PC-9 (cell line): ENCODE measurements at regions not wholly inside any gene's neighbourhood (a gene's known extent, or its start where the extent isn't known, plus 50 kb on each side); places are given as distances from the start of the nearest gene placed in this dataset.
"Not testable (repeated sequence)": the region's sequence is repeated elsewhere in the genome, so short reads cannot be mapped to it uniquely, and the experiment has no call there.

Experiments
- BruUV-seq: library from RNA; stranded (reverse); fragments of 400-500 nt; replicated peaks from 2 replicates; lab custom pipeline; 2021; lab: Mats Ljungman, UMichigan
- CTCF ChIA-PET: fragments of 300-600 bp; sonication (Branson Sonifier 250); formaldehyde crosslinking; loops from one replicate; lab custom pipeline; 2022; ENCODE audit warnings: antibody characterized with exemption; lab: Charles Lee
- POLR2A ChIA-PET: fragments of 300-600 bp; sonication (Branson Sonifier 250); formaldehyde crosslinking; loops from one replicate; lab custom pipeline; 2022; ENCODE audit warnings: antibody characterized with exemption; ENCODE audit not compliant: unreplicated experiment; lab: Charles Lee
- DNase-seq, 2 experiments: peaks; one replicate each; pipeline versions ENCODE4 v3.0.0 to v3.0.0-alpha.2; 2015 to 2022; ENCODE audit warnings: mixed read lengths in 1 of 2
- H2AFZ ChIP-seq: fragments of 200-600 bp; sonication (generic); 2 replicates; pipeline ENCODE4 v1.8.1; 2017; ENCODE audit warnings: antibody characterized with exemption
- H3F3A ChIP-seq: fragments of 200-600 bp; sonication (generic); 2 replicates; pipeline ENCODE4 v1.8.1; 2017; ENCODE audit warnings: antibody characterized with exemption, mild to moderate bottlenecking, low read depth; ENCODE audit not compliant: insufficient read depth
- H3K27ac ChIP-seq: fragments of 200-600 bp; sonication (generic); 2 replicates; pipeline ENCODE4 v1.6.1; 2016; ENCODE audit warnings: mixed run types
- H3K27me3 ChIP-seq: fragments of 200-600 bp; sonication (generic); 2 replicates; pipeline ENCODE4 v1.6.1; 2016; ENCODE audit warnings: low read depth, mixed run types; ENCODE audit not compliant: insufficient read depth
- H3K36me3 ChIP-seq: fragments of 200-600 bp; sonication (generic); 2 replicates; pipeline ENCODE4 v1.6.1; 2016; ENCODE audit warnings: low read depth, mixed run types
- H3K4me1 ChIP-seq: fragments of 200-600 bp; sonication (generic); replicated peaks from 2 replicates; pipeline ENCODE4 v1.6.1; 2016; ENCODE audit warnings: mixed run types; ENCODE audit not compliant: insufficient read depth
- H3K4me2 ChIP-seq: fragments of 200-600 bp; sonication (generic); 2 replicates; pipeline ENCODE4 v1.6.1; 2017; ENCODE audit warnings: mixed run types
- H3K4me3 ChIP-seq: fragments of 200-600 bp; sonication (generic); 2 replicates; pipeline ENCODE4 v1.6.1; 2016; ENCODE audit warnings: mixed run types
- H3K79me2 ChIP-seq: fragments of 200-600 bp; sonication (generic); 2 replicates; pipeline ENCODE4 v1.6.1; 2017; ENCODE audit warnings: low read depth, mixed run types
- H3K9me2 ChIP-seq: fragments of 200-600 bp; sonication (generic); 2 replicates; pipeline ENCODE4 v1.8.1; 2017; ENCODE audit warnings: mild to moderate bottlenecking; ENCODE audit not compliant: insufficient read depth
- H3K9me3 ChIP-seq: fragments of 200-600 bp; sonication (generic); 2 replicates; pipeline ENCODE4 v1.8.1; 2016; ENCODE audit warnings: low read depth; ENCODE audit not compliant: insufficient read depth
- H4K20me1 ChIP-seq: fragments of 200-600 bp; sonication (generic); 2 replicates; pipeline ENCODE4 v1.8.1; 2017; ENCODE audit not compliant: insufficient read depth
- EZH2 ChIP-seq: fragments of 200-600 bp; sonication (generic); IDR thresholded peaks from 2 replicates; pipeline ENCODE4 v1.8.0; 2017; ENCODE audit warnings: antibody characterized with exemption, low read depth
- intact Hi-C: fragments of 100-400 bp; cut with micrococcal nuclease; formaldehyde crosslinking; loops from one replicate; pipeline ENCODE4 v1.10.0; 2022; ENCODE audit not compliant: unreplicated experiment
- TF ChIP-seq, protein P1 (sequence below): fragments of 200-600 bp; sonication (generic); conservative IDR thresholded peaks from 2 replicates; pipeline ENCODE4 v1.6.1; 2017; ENCODE audit warnings: mixed run types, antibody characterized with exemption, mild to moderate bottlenecking, moderate library complexity

GRCh38 chr7:76129366-76129765 lies 72.3 kb upstream of the SRRM3 start:
- CTCF ChIA-PET: interaction anchor here (0.8 to 1.1 kb wide), 2 partner anchors 38 to 61 kb away, joined by 3 to 5 read pairs; no protein-coding TSS in a partner anchor
- Histone ChIP-seq H3K4me3 (no peak overlapping the region), H3K36me3 (no peaks in the 10 kb centered on the region), H2AFZ (no peak overlapping the region), H3K4me2 (no peak overlapping the region), H3K9me3 (no peaks in the 10 kb centered on the region), H3K9me2 (no peaks in the 10 kb centered on the region), H3K27ac (no peak overlapping the region), H3K27me3 (no peaks in the 10 kb centered on the region), H3K4me1 (no peaks in the 10 kb centered on the region), H4K20me1 (no peaks in the 10 kb centered on the region), H3F3A (no peaks in the 10 kb centered on the region), H3K79me2 (no peaks in the 10 kb centered on the region)
- TF ChIP-seq EZH2: no peak
- TF ChIP-seq, protein P1, sequence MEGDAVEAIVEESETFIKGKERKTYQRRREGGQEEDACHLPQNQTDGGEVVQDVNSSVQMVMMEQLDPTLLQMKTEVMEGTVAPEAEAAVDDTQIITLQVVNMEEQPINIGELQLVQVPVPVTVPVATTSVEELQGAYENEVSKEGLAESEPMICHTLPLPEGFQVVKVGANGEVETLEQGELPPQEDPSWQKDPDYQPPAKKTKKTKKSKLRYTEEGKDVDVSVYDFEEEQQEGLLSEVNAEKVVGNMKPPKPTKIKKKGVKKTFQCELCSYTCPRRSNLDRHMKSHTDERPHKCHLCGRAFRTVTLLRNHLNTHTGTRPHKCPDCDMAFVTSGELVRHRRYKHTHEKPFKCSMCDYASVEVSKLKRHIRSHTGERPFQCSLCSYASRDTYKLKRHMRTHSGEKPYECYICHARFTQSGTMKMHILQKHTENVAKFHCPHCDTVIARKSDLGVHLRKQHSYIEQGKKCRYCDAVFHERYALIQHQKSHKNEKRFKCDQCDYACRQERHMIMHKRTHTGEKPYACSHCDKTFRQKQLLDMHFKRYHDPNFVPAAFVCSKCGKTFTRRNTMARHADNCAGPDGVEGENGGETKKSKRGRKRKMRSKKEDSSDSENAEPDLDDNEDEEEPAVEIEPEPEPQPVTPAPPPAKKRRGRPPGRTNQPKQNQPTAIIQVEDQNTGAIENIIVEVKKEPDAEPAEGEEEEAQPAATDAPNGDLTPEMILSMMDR: no peak
- no peak for DNase-seq
- POLR2A ChIA-PET: interaction anchor here (0.6 to 0.9 kb wide), 2 partner anchors 60 to 282 kb away, joined by 3 to 4 read pairs; no protein-coding TSS in a partner anchor
- BruUV-seq: no TSS peak
- intact Hi-C loops: no loop called here

GRCh38 chr7:76129836-76130235 lies 71.9 kb upstream of the SRRM3 start:
- no peak for DNase-seq
- no peaks in the 10 kb centered on the region for H3F3A ChIP-seq
- H2AFZ ChIP-seq: no peak overlapping the region
- H3K79me2 ChIP-seq: no peaks in the 10 kb centered on the region
- CTCF ChIA-PET: interaction anchor here (0.6 to 1.1 kb wide), 4 partner anchors 38 to 81 kb away, joined by 3 to 8 read pairs (median 4); no protein-coding TSS in a partner anchor
- no peaks in the 10 kb centered on the region for H3K27me3 ChIP-seq
- H4K20me1 ChIP-seq: no peaks in the 10 kb centered on the region
- H3K9me3 ChIP-seq: no peaks in the 10 kb centered on the region
- H3K4me3 ChIP-seq: no peak overlapping the region
- H3K4me2 ChIP-seq: no peak overlapping the region
- H3K36me3 ChIP-seq: no peaks in the 10 kb centered on the region
- H3K9me2 ChIP-seq: no peaks in the 10 kb centered on the region
- no TSS peak for BruUV-seq
- intact Hi-C loops: loop anchor here (1.0 kb wide), 3 partner anchors 61 to 184 kb away; no protein-coding TSS in a partner anchor
- POLR2A ChIA-PET: interaction anchor here (0.9 kb wide), 1 partner anchor 61 kb away, joined by 4 read pairs; no protein-coding TSS in a partner anchor
- TF ChIP-seq EZH2: no peak
- TF ChIP-seq, protein P1: no peak
- no peak overlapping the region for H3K27ac ChIP-seq
- no peaks in the 10 kb centered on the region for H3K4me1 ChIP-seq

DNA sequence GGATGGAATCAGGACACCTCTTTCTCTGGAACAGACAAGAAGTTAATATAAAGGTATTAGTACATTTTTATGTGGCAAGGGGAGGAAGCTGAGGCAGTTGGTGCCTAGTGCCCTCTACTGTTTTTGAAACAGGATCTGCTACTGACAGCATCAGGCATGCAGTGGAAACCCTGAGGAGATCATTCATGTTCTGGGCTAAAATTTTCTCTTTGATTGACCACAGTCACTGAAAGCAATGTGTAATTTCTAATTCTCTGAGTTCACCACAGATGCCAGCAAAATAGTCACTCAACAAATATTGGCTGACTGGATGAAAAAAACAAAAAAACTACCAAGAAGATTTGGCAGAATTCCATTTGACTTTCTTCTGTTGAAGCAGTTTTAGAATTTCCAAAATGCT lies 71.0 kb upstream of the SRRM3 start:
- TF ChIP-seq, protein P1: peak; percentile 67
- not testable (repeated sequence) for H3K27me3 ChIP-seq, H4K20me1 ChIP-seq, H3K36me3 ChIP-seq, H3K4me1 ChIP-seq, BruUV-seq, H3K9me2 ChIP-seq, H2AFZ ChIP-seq, H3K4me3 ChIP-seq, H3K4me2 ChIP-seq, H3K79me2 ChIP-seq, H3K9me3 ChIP-seq, H3K27ac ChIP-seq, H3F3A ChIP-seq
- intact Hi-C loops: loop anchor here (1.0 kb wide), 3 partner anchors 61 to 184 kb away; no protein-coding TSS in a partner anchor
- ChIA-PET POLR2A (interaction anchor here (0.9 kb wide), 1 partner anchor 61 kb away, joined by 4 read pairs; no protein-coding TSS in a partner anchor), CTCF (interaction anchor here (0.6 to 1.1 kb wide), 3 partner anchors 41 to 62 kb away, joined by 3 to 10 read pairs (median 5); no protein-coding TSS in a partner anchor)
- peak; percentile 40 to 50 for DNase-seq

- intact Hi-C loops, H3K9me3 ChIP-seq, POLR2A ChIA-PET, DNase-seq, H4K20me1 ChIP-seq, CTCF ChIA-PET, H3K27ac ChIP-seq, H3K4me2 ChIP-seq, H3K4me1 ChIP-seq, H3K36me3 ChIP-seq, H3K79me2 ChIP-seq, H3K27me3 ChIP-seq, H2AFZ ChIP-seq, H3K4me3 ChIP-seq, BruUV-seq, H3F3A ChIP-seq, H3K9me2 ChIP-seq: not testable (repeated sequence)
These were observed 69.8 kb upstream of the SRRM3 start for GRCh38 chr7:76131887-76132286.
